MCF 10A (cell line): ENCODE measurements at regions not wholly inside any gene's neighbourhood (a gene's known extent, or its start where the extent isn't known, plus 50 kb on each side); places are given as distances from the start of the nearest gene placed in this dataset.

Experiments used
- BruUV-seq: library from RNA; stranded (reverse); fragments of 400-500 nt; replicated peaks from 2 replicates; lab custom pipeline; 2021; lab: Mats Ljungman, UMichigan
- CTCF ChIA-PET: fragments of 300-600 bp; sonication (Branson Sonifier 250); formaldehyde crosslinking; extraction: SDS; loops from one replicate; lab custom pipeline; 2021; ENCODE audit warnings: antibody characterized with exemption, inconsistent platforms; lab: Yijun Ruan, JAX
- POLR2A ChIA-PET: fragments of 300-600, 350-650 bp; sonication (Branson Sonifier 250); formaldehyde crosslinking; extraction: SDS; loops from one replicate; lab custom pipeline; 2020; ENCODE audit warnings: antibody characterized with exemption, inconsistent platforms; lab: Yijun Ruan, JAX
- DNase-seq: peaks from one replicate; pipeline ENCODE4 v3.0.0-alpha.2; 2018; ENCODE audit not compliant: unreplicated experiment
- H3K27ac Mint-ChIP-seq: one replicate; pipeline ENCODE4 v1.8.0; 2022; ENCODE audit warnings: mild to moderate bottlenecking, low read depth, mixed read lengths; ENCODE audit not compliant: unreplicated experiment
- H3K27me3 Mint-ChIP-seq: one replicate; pipeline ENCODE4 v1.8.0; 2022; ENCODE audit warnings: mixed read lengths; ENCODE audit not compliant: insufficient read depth, unreplicated experiment
- H3K36me3 Mint-ChIP-seq: one replicate; pipeline ENCODE4 v1.8.0; 2022; ENCODE audit warnings: mild to moderate bottlenecking, moderate library complexity, mixed read lengths; ENCODE audit not compliant: insufficient read depth, unreplicated experiment
- H3K4me1 Mint-ChIP-seq: one replicate; pipeline ENCODE4 v1.8.0; 2022; ENCODE audit warnings: mixed read lengths; ENCODE audit not compliant: insufficient read depth, unreplicated experiment
- H3K4me3 Mint-ChIP-seq: one replicate; pipeline ENCODE4 v1.8.0; 2022; ENCODE audit warnings: mild to moderate bottlenecking, moderate library complexity, mixed read lengths; ENCODE audit not compliant: unreplicated experiment
- H3K9me3 Mint-ChIP-seq: one replicate; pipeline ENCODE4 v1.8.0; 2022; ENCODE audit warnings: mixed read lengths; ENCODE audit not compliant: unreplicated experiment
- CTCF ChIP-seq: fragments of 200-600 bp; IDR thresholded peaks from one replicate; pipeline ENCODE4 v1.8.0; 2022; ENCODE audit warnings: antibody characterized with exemption, mild to moderate bottlenecking; ENCODE audit not compliant: unreplicated experiment
- intact Hi-C: fragments of 100-400 bp; cut with micrococcal nuclease; formaldehyde crosslinking; loops from 2 replicates; pipeline ENCODE4 v1.14.1; 2022

GRCh38 chr14:43014338-43014737 lies 1407.7 kb downstream of the LRFN5 start:
- intact Hi-C loops, result no loop called here
- BruUV-seq, result no TSS peak
- no peaks in the 10 kb centered on the region for H3K27me3 Mint-ChIP-seq
- H3K9me3 Mint-ChIP-seq, result peaks cover under 1% of the 10 kb centered on the region
- no peak for TF ChIP-seq CTCF
- no peak overlapping the region for H3K27ac Mint-ChIP-seq
- DNase-seq, result no peak
- no peaks in the 10 kb centered on the region for H3K36me3 Mint-ChIP-seq
- CTCF ChIA-PET, result no interaction called here
- no peak overlapping the region for H3K4me3 Mint-ChIP-seq
- H3K4me1 Mint-ChIP-seq, result no peaks in the 10 kb centered on the region
- POLR2A ChIA-PET, result interaction anchor here (0.6 kb wide), 1 partner anchor 274 kb away, joined by 3 read pairs; no protein-coding TSS in a partner anchor

- no peak for DNase-seq
- no peaks in the 10 kb centered on the region for H3K27me3 Mint-ChIP-seq
- no peak overlapping the region for H3K4me3 Mint-ChIP-seq
- CTCF ChIA-PET, result no interaction called here
- H3K36me3 Mint-ChIP-seq, result no peaks in the 10 kb centered on the region
- POLR2A ChIA-PET, result interaction anchor here (0.6 kb wide), 1 partner anchor 165 kb away, joined by 4 read pairs; no protein-coding TSS in a partner anchor
- intact Hi-C loops, result no loop called here
- no peaks in the 10 kb centered on the region for H3K4me1 Mint-ChIP-seq
- no peak overlapping the region for H3K27ac Mint-ChIP-seq
- BruUV-seq, result no TSS peak
- no peak for TF ChIP-seq CTCF
- peaks cover 8% of the 10 kb centered on the region for H3K9me3 Mint-ChIP-seq
Measured at GRCh38 chr14:43012817-43013216, 1406.1 kb downstream of the LRFN5 start.

- Mint-ChIP-seq H3K36me3 (no peaks in the 10 kb centered on the region), H3K27me3 (no peaks in the 10 kb centered on the region), H3K4me3 (no peak overlapping the region), H3K9me3 (peaks cover 36% of the 10 kb centered on the region), H3K27ac (no peak overlapping the region), H3K4me1 (no peaks in the 10 kb centered on the region)
- BruUV-seq, result no TSS peak
- intact Hi-C loops, result no loop called here
- peak; percentile 12 for TF ChIP-seq CTCF
- POLR2A ChIA-PET, result no interaction called here
- DNase-seq, result no peak
- CTCF ChIA-PET, result interaction anchor here (0.6 kb wide), 1 partner anchor 1640 kb away, joined by 3 read pairs; no protein-coding TSS in a partner anchor
Measured at GRCh38 chr14:43005807-43006206, 1399.1 kb downstream of the LRFN5 start.

- no peak for TF ChIP-seq CTCF
- H3K4me1 Mint-ChIP-seq, result no peaks in the 10 kb centered on the region
- no TSS peak for BruUV-seq
- no peak overlapping the region for H3K4me3 Mint-ChIP-seq
- CTCF ChIA-PET, result interaction anchor here (0.6 kb wide), 1 partner anchor 13 kb away, joined by 3 read pairs; no protein-coding TSS in a partner anchor
- H3K9me3 Mint-ChIP-seq, result peaks cover 36% of the 10 kb centered on the region
- POLR2A ChIA-PET, result no interaction called here
- H3K36me3 Mint-ChIP-seq, result no peaks in the 10 kb centered on the region
- H3K27me3 Mint-ChIP-seq, result no peaks in the 10 kb centered on the region
- peak; percentile 30 for DNase-seq
- intact Hi-C loops, result no loop called here
- H3K27ac Mint-ChIP-seq, result no peak overlapping the region
Measured at GRCh38 chr14:43003845-43004244, 1397.2 kb downstream of the LRFN5 start.
